Gastroesophageal sphincter (tissue), 4 donors: ENCODE measurements at regions not wholly inside any gene's neighbourhood (a gene's known extent, or its start where the extent isn't known, plus 50 kb on each side); places are given as distances from the start of the nearest gene placed in this dataset.

Experiments used
- ATAC-seq: fragments of 150-250 bp; one replicate; pipeline ENCODE4 v1.9.1; 2016; ENCODE audit warnings: mild to moderate bottlenecking, moderate library complexity
- H3K27ac ChIP-seq, 4 donors: fragments of 200-600 bp; sonication (generic) in 3 of 4; 1 replicate in 3 of 4; 2 replicates in 1 of 4; pipeline ENCODE4 v1.5.1; 2016 to 2019
- H3K27me3 ChIP-seq: fragments of 200-600 bp; sonication (generic); one replicate; pipeline ENCODE4 v1.5.1; 2019
- H3K36me3 ChIP-seq, 2 donors: fragments of 200-600 bp; sonication (generic); one replicate each; pipeline ENCODE4 v1.5.1; 2019; ENCODE audit warnings: control low read depth in 1 of 2
- H3K4me1 ChIP-seq, 3 donors: fragments of 200-600 bp; sonication (generic); 1 replicate in 2 of 3; 2 replicates in 1 of 3; pipeline ENCODE4 v1.5.1; 2016 to 2019; ENCODE audit warnings: control low read depth in 2 of 3
- H3K4me3 ChIP-seq, 2 donors: fragments of 200-600 bp; sonication (generic); one replicate each; pipeline ENCODE4 v1.5.1; 2019; ENCODE audit warnings: mild to moderate bottlenecking in 1 of 2, moderate library complexity in 1 of 2
- H3K9me3 ChIP-seq, 3 donors: fragments of 200-600 bp; sonication (generic); one replicate each; pipeline ENCODE4 v1.5.1; 2017 to 2019; ENCODE audit warnings: control low read depth in 2 of 3
- EP300 ChIP-seq: sonication (generic); formaldehyde crosslinking; IDR thresholded peaks from one replicate; pipeline ENCODE4 v1.6.1; 2017; ENCODE audit warnings: antibody characterized with exemption, mild to moderate bottlenecking
- POLR2A ChIP-seq, 2 donors: fragments of 450-650 bp; IDR thresholded peaks; one replicate each; pipeline ENCODE4 v1.6.1; 2017; ENCODE audit warnings: antibody characterized with exemption in 2 of 2, mild to moderate bottlenecking in 2 of 2, moderate library complexity in 1 of 2
- POLR2AphosphoS5 ChIP-seq: sonication (generic); formaldehyde crosslinking; IDR thresholded peaks from one replicate; pipeline ENCODE4 v1.6.1; 2017; ENCODE audit warnings: antibody characterized with exemption
- WGBS, 2 donors: methylation state at CpG; one replicate each; pipeline ENCODE4 v1.1.5; 2018; ENCODE audit warnings: low coverage in 1 of 2; 5-methylcytosine and 5-hydroxymethylcytosine counted together
- TF ChIP-seq, protein P1 (sequence below), 4 experiments: fragments of 200-600 bp in 2 of 4; fragments of 450-650 bp in 2 of 4; sonication (generic) in 1 of 4; IDR thresholded peaks; one replicate each; pipeline ENCODE4 v1.5.1; 2017 to 2019; ENCODE audit warnings: antibody characterized with exemption in 4 of 4, mild to moderate bottlenecking in 2 of 4, moderate library complexity in 2 of 4

DNA sequence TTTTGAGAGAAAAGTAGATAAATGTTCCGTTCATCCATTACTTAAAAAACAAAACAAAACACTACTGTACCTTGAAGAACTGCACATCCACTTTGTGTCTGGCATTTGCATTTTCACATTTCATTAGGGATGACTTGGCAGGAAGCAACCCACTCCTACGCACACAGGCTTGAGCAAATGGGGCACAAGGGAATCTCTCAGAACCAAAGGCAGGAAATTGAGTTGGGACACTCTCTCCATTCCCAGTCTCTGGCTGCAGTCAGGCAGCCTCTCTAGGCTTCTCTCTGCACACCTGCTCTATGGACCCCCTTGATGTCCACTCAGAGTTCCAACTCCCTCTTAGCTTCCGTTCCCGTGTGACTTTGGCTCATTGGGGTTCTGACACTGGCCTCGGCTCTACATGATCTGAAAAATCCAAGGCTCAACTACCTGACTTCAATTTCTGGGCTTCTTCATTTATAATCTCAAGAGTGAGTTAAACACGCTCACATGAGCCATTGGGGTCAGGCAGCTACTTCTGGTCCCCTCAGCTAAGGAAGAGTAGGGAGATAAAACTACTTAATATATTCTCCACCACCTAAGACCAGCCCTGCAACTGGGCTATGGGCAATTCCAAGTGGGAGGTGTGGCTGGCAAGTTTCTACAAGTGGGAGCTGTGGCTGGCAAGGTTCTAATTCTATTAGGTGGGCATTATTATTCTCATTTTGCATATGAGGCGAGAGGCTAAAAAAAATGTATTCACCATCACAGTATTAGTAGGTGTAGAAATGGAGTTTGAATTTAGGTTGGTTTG lies 251.9 kb downstream of the SOD2 start:
- Histone ChIP-seq H3K36me3 (no peaks in the 10 kb centered on the region), H3K27ac (no peak overlapping the region), H3K4me1 (no peaks in the 10 kb centered on the region), H3K9me3 (no peaks in the 10 kb centered on the region), H3K4me3 (no peak overlapping the region), H3K27me3 (peaks cover 6% of the 10 kb centered on the region)
- TF ChIP-seq POLR2A (IDR thresholded peaks at IDR 0.05), result no peak
- no peak for TF ChIP-seq EP300
- TF ChIP-seq POLR2AphosphoS5, result no peak
- TF ChIP-seq, protein P1, sequence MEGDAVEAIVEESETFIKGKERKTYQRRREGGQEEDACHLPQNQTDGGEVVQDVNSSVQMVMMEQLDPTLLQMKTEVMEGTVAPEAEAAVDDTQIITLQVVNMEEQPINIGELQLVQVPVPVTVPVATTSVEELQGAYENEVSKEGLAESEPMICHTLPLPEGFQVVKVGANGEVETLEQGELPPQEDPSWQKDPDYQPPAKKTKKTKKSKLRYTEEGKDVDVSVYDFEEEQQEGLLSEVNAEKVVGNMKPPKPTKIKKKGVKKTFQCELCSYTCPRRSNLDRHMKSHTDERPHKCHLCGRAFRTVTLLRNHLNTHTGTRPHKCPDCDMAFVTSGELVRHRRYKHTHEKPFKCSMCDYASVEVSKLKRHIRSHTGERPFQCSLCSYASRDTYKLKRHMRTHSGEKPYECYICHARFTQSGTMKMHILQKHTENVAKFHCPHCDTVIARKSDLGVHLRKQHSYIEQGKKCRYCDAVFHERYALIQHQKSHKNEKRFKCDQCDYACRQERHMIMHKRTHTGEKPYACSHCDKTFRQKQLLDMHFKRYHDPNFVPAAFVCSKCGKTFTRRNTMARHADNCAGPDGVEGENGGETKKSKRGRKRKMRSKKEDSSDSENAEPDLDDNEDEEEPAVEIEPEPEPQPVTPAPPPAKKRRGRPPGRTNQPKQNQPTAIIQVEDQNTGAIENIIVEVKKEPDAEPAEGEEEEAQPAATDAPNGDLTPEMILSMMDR (IDR thresholded peaks at IDR 0.05), result no peak
- ATAC-seq, result no peak
- 70 to 82% methylated on average over 3 to 5 of the region's 7 CpGs for WGBS, 2 donors

DNA sequence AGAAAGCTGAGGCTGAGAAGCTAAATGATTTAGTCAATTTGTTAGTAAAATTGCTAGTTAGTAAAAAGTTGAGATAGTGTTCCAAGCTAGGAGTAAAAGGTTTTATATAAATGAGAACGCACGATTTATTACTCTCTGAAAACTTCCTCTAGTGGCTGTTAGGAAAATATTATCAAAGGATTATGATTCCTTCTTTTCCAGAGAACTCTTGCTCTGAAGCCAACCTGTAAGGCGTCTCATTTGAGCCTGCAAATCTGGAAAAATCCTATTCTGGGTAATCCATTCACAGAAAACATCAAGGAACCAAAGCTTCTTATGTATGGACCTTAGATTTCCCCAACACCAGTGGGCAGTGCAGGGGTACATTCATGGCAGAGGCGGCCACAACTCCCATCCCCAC lies 252.7 kb downstream of the SOD2 start:
- peaks cover 9% of the 10 kb centered on the region for H3K27me3 ChIP-seq
- ATAC-seq, result no peak
- H3K36me3 ChIP-seq, result no peaks in the 10 kb centered on the region
- 64 to 69% methylated on average over 3 to 4 of the region's 4 CpGs for WGBS, 2 donors
- no peaks in the 10 kb centered on the region for H3K4me1 ChIP-seq
- TF ChIP-seq POLR2AphosphoS5, result no peak
- TF ChIP-seq POLR2A (IDR thresholded peaks at IDR 0.05), result no peak
- TF ChIP-seq, protein P1 (IDR thresholded peaks at IDR 0.05), result no peak
- H3K9me3 ChIP-seq, result no peaks in the 10 kb centered on the region
- H3K27ac ChIP-seq, result no peak overlapping the region
- no peak overlapping the region for H3K4me3 ChIP-seq

DNA sequence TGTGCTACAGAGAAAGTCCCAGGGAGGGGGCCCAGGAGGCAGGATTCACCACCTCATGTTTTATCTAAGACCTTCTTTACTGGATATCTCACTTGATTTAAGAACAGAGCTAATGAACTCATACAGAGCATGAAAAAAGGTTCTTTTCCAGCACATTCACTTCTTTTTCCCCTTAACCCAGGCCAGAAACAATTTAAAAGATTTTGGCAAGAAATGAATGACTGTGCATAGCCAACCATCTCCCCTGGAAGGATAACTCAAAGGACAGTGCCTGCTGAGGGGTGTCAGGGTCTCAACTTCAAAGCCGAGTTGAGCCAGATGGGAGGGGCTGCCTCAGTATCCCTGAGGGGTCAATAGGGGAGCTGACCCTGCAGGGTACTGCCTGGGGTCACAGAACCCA lies 253.4 kb downstream of the SOD2 start:
- no peak for TF ChIP-seq POLR2AphosphoS5
- H3K36me3 ChIP-seq, result no peaks in the 10 kb centered on the region
- no peaks in the 10 kb centered on the region for H3K4me1 ChIP-seq
- no peak overlapping the region for H3K4me3 ChIP-seq
- ATAC-seq, result no peak
- H3K9me3 ChIP-seq, result peaks cover 0 to 3% (median 0%) of the 10 kb centered on the region in 3 donors
- peaks cover 10% of the 10 kb centered on the region for H3K27me3 ChIP-seq
- no peak overlapping the region for H3K27ac ChIP-seq
- 80% methylated on average over 1 of the region's 1 CpG; no CpG with 5 or more reads in 1 of the 2 donors for WGBS, 2 donors

GRCh38 chr6:159438106-159438505 lies 254.9 kb downstream of the SOD2 start:
- no peak overlapping the region for H3K4me3 ChIP-seq
- no peak for ATAC-seq
- H3K27ac ChIP-seq, result no peak overlapping the region
- 79 to 100% methylated on average over 1 to 2 of the region's 2 CpGs for WGBS, 2 donors
- H3K4me1 ChIP-seq, result no peaks in the 10 kb centered on the region
- TF ChIP-seq POLR2A (IDR thresholded peaks at IDR 0.05), result no peak
- peaks cover 10% of the 10 kb centered on the region for H3K27me3 ChIP-seq
- peaks cover 0 to 19% (median 0%) of the 10 kb centered on the region in 3 donors for H3K9me3 ChIP-seq
- no peaks in the 10 kb centered on the region for H3K36me3 ChIP-seq

DNA sequence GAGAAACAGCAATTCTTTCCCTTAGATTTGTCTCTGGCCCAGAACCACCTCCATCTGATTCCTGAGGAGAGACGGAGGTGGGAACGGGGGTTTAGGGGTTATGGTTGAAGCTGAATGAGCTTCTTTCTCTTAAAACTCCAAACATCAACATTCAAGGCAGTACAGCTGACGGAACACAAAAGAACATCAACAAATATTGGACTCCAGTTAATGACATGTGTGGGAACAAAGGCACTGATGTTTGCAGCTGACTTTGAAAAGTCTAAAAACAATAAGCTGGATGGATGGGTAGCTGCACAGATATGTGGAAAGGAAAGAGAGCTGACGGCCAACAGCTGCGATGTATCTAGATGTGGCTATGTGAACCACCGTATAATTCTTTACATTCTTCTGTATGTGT lies 256.5 kb downstream of the SOD2 start:
- Histone ChIP-seq H3K4me3 (no peak overlapping the region), H3K27me3 (peaks cover 10% of the 10 kb centered on the region), H3K27ac (no peak overlapping the region), H3K36me3 (no peaks in the 10 kb centered on the region), H3K9me3 (peaks cover 0 to 34% (median 0%) of the 10 kb centered on the region in 3 donors), H3K4me1 (no peaks in the 10 kb centered on the region)
- WGBS, 2 donors, result 62 to 79% methylated on average over 4 of the region's 6 CpGs
- ATAC-seq, result no peak
- TF ChIP-seq, protein P1 (IDR thresholded peaks at IDR 0.05), result no peak

DNA sequence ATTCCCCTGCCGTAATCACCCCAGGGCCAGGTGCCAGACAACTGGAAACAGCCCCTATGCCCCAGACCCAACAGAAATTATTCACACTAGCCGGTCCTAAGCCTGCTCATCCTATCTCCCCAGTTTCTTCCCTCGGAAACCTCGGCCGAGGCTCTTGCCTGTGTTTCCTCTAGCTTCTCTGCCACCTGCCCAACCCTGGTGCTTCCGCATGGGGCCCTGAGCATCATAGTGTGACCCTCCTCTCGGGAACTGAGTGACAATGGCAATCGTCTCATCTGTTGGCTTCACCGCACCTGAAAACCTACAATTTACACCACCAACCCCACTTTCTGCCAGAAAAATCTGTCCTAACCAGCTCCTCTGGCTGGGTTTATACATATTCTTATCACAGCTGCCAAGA lies 257.3 kb downstream of the SOD2 start:
- WGBS, 2 donors, result 96 to 98% methylated on average over 6 to 8 of the region's 9 CpGs
- H3K9me3 ChIP-seq, result peaks cover 0 to 39% (median 0%) of the 10 kb centered on the region in 3 donors
- no peak overlapping the region for H3K4me3 ChIP-seq
- H3K36me3 ChIP-seq, result no peaks in the 10 kb centered on the region
- H3K27me3 ChIP-seq, result peaks cover 10% of the 10 kb centered on the region
- TF ChIP-seq POLR2A (IDR thresholded peaks at IDR 0.05), result no peak
- TF ChIP-seq POLR2AphosphoS5, result no peak
- no peak for TF ChIP-seq EP300
- TF ChIP-seq, protein P1 (IDR thresholded peaks at IDR 0.05), result no peak
- H3K27ac ChIP-seq, result no peak overlapping the region
- no peaks in the 10 kb centered on the region for H3K4me1 ChIP-seq
- no peak for ATAC-seq
